GM23338 (cell line): ENCODE measurements at regions not wholly inside any gene's neighbourhood (a gene's known extent, or its start where the extent isn't known, plus 50 kb on each side); places are given as distances from the start of the nearest gene placed in this dataset.

Experiments used
- ATAC-seq: fragments of 200-7000 bp; cut with Tn5 transposase; 3 replicates; pipeline ENCODE4 v1.9.1; 2020
- DNase-seq: peaks from one replicate; pipeline ENCODE4 v3.0.0-alpha.2; 2015; ENCODE audit warnings: low spot score
- H2AFZ ChIP-seq: fragments of 200-600 bp; sonication (generic); 2 replicates; pipeline ENCODE4 v1.8.0; 2016; ENCODE audit warnings: antibody characterized with exemption, mild to moderate bottlenecking, moderate library complexity
- H3F3A ChIP-seq: fragments of 200-600 bp; sonication (generic); replicated peaks from 2 replicates; pipeline ENCODE4 v1.8.0; 2017; ENCODE audit warnings: antibody characterized with exemption, mixed run types, low read depth
- H3K27ac ChIP-seq: fragments of 200-600 bp; sonication (generic); 2 replicates; pipeline ENCODE4 v1.6.1; 2016; ENCODE audit warnings: low read depth
- H3K27me3 ChIP-seq: fragments of 200-600 bp; sonication (generic); 2 replicates; pipeline ENCODE4 v1.8.0; 2016; ENCODE audit warnings: mild to moderate bottlenecking, mixed run types, moderate library complexity; ENCODE audit not compliant: insufficient read depth
- H3K36me3 ChIP-seq: fragments of 200-600 bp; sonication (generic); 2 replicates; pipeline ENCODE4 v1.8.0; 2016; ENCODE audit warnings: mild to moderate bottlenecking; ENCODE audit not compliant: insufficient read depth
- H3K4me1 ChIP-seq: fragments of 200-600 bp; sonication (generic); 2 replicates; pipeline ENCODE4 v1.8.0; 2016; ENCODE audit warnings: mild to moderate bottlenecking, moderate library complexity; ENCODE audit not compliant: insufficient read depth
- H3K4me2 ChIP-seq: fragments of 200-600 bp; sonication (generic); 2 replicates; pipeline ENCODE4 v1.7.1; 2017; ENCODE audit warnings: mixed run types
- H3K4me3 ChIP-seq: fragments of 200-600 bp; sonication (generic); 2 replicates; pipeline ENCODE4 v1.6.1; 2016; ENCODE audit warnings: mixed run types
- H3K79me2 ChIP-seq: fragments of 200-600 bp; sonication (generic); replicated peaks from 2 replicates; pipeline ENCODE4 v1.8.0; 2017; ENCODE audit warnings: mild to moderate bottlenecking; ENCODE audit not compliant: insufficient read depth
- H3K9me2 ChIP-seq: fragments of 200-600 bp; sonication (generic); 2 replicates; pipeline ENCODE4 v1.8.0; 2017; ENCODE audit not compliant: insufficient read depth
- H4K20me1 ChIP-seq: fragments of 200-600 bp; sonication (generic); replicated peaks from 2 replicates; pipeline ENCODE4 v1.8.0; 2017; ENCODE audit warnings: mild to moderate bottlenecking; ENCODE audit not compliant: insufficient read depth
- H3K27ac Mint-ChIP-seq: 2 replicates; pipeline ENCODE4 v1.8.0; 2020; ENCODE audit warnings: inconsistent platforms, mild to moderate bottlenecking, moderate library complexity, mixed read lengths
- H3K27me3 Mint-ChIP-seq: 3 replicates; pipeline ENCODE4 v1.8.0; 2022; ENCODE audit warnings: low read depth, mild to moderate bottlenecking, moderate library complexity, mixed read lengths, inconsistent platforms; ENCODE audit not compliant: insufficient read depth, poor library complexity
- H3K36me3 Mint-ChIP-seq: 3 replicates; pipeline ENCODE4 v1.8.0; 2021; ENCODE audit warnings: low read depth, mild to moderate bottlenecking, inconsistent platforms, moderate library complexity, mixed read lengths
- H3K4me1 Mint-ChIP-seq: 3 replicates; pipeline ENCODE4 v1.8.0; 2020; ENCODE audit warnings: mild to moderate bottlenecking, inconsistent platforms, mixed read lengths
- H3K4me3 Mint-ChIP-seq: 3 replicates; pipeline ENCODE4 v1.8.0; 2021; ENCODE audit warnings: moderate library complexity, mild to moderate bottlenecking, inconsistent platforms, mixed read lengths
- H3K9me3 Mint-ChIP-seq: 3 replicates; pipeline ENCODE4 v1.8.0; 2020; ENCODE audit warnings: moderate library complexity, mild to moderate bottlenecking, inconsistent platforms, mixed read lengths
- CREB1 ChIP-seq: fragments of 250-450 bp; sonication (Bioruptor Pico); IDR thresholded peaks from 2 replicates; pipeline ENCODE4 v1.5.0; 2020; ENCODE audit warnings: low read depth, mild to moderate bottlenecking, moderate library complexity
- EZH2 ChIP-seq: fragments of 200-600 bp; sonication (generic); IDR thresholded peaks from one replicate; pipeline ENCODE4 v1.8.0; 2017; ENCODE audit warnings: antibody characterized with exemption, mild to moderate bottlenecking, low read depth; ENCODE audit not compliant: unreplicated experiment
- EZH2phosphoT487 ChIP-seq: fragments of 200-600 bp; sonication (generic); IDR thresholded peaks from one replicate; pipeline ENCODE4 v1.8.1; 2018; ENCODE audit warnings: antibody characterized with exemption; ENCODE audit not compliant: unreplicated experiment
- JUNB ChIP-seq: IDR thresholded peaks from one replicate; pipeline ENCODE4 v1.6.1; 2016; ENCODE audit warnings: antibody characterized with exemption; ENCODE audit not compliant: unreplicated experiment
- NANOG ChIP-seq: IDR thresholded peaks from 2 replicates; pipeline ENCODE4 v1.6.1; 2016; ENCODE audit warnings: antibody characterized with exemption, borderline replicate concordance
- POLR2AphosphoS5 ChIP-seq: IDR thresholded peaks from 2 replicates; pipeline ENCODE4 v1.6.1; 2016; ENCODE audit warnings: antibody characterized with exemption, low read depth
- STAT1 ChIP-seq: IDR thresholded peaks from one replicate; pipeline ENCODE4 v1.6.1; 2016; ENCODE audit warnings: antibody characterized with exemption; ENCODE audit not compliant: unreplicated experiment
- ZNF331 ChIP-seq: fragments of 250-450 bp; sonication (Bioruptor Pico); IDR thresholded peaks from 2 replicates; pipeline ENCODE4 v1.5.0; 2020; ENCODE audit warnings: low read depth, mild to moderate bottlenecking, moderate library complexity
- ZNF462 ChIP-seq: fragments of 250-450 bp; sonication (Bioruptor Pico); IDR thresholded peaks from 2 replicates; pipeline ENCODE4 v1.5.0; 2020; ENCODE audit warnings: mild to moderate bottlenecking, moderate library complexity
- TF ChIP-seq, protein P1 (sequence below): IDR thresholded peaks from 2 replicates; pipeline ENCODE4 v1.6.1; 2016; ENCODE audit warnings: antibody characterized with exemption
- TF ChIP-seq, protein P2 (sequence below), 2 experiments: fragments of 200-600 bp in 1 of 2; sonication (generic) in 1 of 2; conservative IDR thresholded peaks; 2 replicates each; pipeline versions ENCODE4 v1.5.1 to v1.6.1; 2016 to 2017; ENCODE audit warnings: antibody characterized with exemption in 2 of 2, low read depth in 2 of 2, mild to moderate bottlenecking in 2 of 2, moderate library complexity in 1 of 2

DNA sequence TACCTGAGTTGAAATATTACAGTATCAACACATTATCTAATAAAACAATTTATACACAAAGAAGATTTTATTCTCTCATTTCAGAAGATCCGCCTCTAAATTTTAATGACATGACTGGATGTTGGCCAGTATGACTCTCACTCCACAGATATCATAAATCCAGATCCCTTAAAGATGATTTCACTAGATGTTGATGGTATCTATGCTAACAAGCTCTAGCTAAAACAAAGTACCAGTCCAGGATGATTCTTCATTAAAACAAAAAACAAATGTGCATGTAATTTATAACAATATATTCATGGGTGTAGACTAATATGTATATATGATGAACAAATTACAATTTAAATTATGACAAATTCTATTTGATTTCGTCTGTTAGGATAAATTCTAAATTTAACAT lies 708.4 kb downstream of the SATB2 start (continued):
- TF ChIP-seq JUNB = no peak
- no peak for TF ChIP-seq EZH2
- TF ChIP-seq EZH2phosphoT487 = no peak

DNA sequence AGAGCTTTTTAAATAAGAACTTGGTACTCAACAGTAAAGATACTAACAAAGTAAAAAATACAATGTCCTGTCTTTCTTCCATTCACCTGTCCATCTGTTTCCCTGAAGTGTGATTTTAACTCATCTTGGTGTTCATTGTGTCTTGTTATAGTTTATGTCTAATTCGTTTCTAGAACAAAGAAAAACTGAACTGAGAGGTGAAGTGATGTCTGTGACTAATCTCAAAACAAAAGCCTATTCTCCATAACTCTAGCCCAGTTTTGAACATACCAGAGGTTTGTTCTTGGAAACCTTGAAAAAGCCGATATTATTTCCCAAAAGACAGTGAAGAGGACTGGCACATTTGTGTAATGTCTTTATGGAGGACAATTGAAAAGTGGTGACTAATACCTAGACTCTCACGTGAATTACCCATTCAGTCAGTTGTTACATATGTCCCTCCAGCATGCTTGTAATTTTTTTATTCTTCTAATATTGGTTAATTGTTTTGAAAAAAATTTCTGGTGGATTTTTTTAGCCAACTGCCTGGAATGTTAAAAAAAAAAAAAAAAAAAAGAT lies 725.8 kb downstream of the SATB2 start:
- no peak for TF ChIP-seq CREB1 (CRISPR knock-in tag)
- TF ChIP-seq, protein P1, sequence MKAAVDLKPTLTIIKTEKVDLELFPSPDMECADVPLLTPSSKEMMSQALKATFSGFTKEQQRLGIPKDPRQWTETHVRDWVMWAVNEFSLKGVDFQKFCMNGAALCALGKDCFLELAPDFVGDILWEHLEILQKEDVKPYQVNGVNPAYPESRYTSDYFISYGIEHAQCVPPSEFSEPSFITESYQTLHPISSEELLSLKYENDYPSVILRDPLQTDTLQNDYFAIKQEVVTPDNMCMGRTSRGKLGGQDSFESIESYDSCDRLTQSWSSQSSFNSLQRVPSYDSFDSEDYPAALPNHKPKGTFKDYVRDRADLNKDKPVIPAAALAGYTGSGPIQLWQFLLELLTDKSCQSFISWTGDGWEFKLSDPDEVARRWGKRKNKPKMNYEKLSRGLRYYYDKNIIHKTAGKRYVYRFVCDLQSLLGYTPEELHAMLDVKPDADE = no peak
- no peak for TF ChIP-seq EZH2phosphoT487
- TF ChIP-seq, protein P2, sequence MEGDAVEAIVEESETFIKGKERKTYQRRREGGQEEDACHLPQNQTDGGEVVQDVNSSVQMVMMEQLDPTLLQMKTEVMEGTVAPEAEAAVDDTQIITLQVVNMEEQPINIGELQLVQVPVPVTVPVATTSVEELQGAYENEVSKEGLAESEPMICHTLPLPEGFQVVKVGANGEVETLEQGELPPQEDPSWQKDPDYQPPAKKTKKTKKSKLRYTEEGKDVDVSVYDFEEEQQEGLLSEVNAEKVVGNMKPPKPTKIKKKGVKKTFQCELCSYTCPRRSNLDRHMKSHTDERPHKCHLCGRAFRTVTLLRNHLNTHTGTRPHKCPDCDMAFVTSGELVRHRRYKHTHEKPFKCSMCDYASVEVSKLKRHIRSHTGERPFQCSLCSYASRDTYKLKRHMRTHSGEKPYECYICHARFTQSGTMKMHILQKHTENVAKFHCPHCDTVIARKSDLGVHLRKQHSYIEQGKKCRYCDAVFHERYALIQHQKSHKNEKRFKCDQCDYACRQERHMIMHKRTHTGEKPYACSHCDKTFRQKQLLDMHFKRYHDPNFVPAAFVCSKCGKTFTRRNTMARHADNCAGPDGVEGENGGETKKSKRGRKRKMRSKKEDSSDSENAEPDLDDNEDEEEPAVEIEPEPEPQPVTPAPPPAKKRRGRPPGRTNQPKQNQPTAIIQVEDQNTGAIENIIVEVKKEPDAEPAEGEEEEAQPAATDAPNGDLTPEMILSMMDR (conservative IDR thresholded peaks at IDR 0.05; ENCODE audit: low read depth in 2 of 2) = no peak
- no peak for TF ChIP-seq STAT1
- no peak for TF ChIP-seq ZNF462
- no peak for TF ChIP-seq ZNF331 (CRISPR knock-in tag)
- no peak for TF ChIP-seq JUNB
- no peak for TF ChIP-seq NANOG
- TF ChIP-seq POLR2AphosphoS5 = no peak
- no peak for TF ChIP-seq EZH2

More for the DNA sequence above, 725.8 kb downstream of the SATB2 start:
- H3K4me3 ChIP-seq = no peak overlapping the region
- H3K9me2 ChIP-seq = 0 out of 2 replicates have a peak, but pooled peaks cover 4% of the 10 kb centered on the region
- ATAC-seq = no peak
- no peaks in the 10 kb centered on the region for H3K79me2 ChIP-seq
- H3K4me3 Mint-ChIP-seq = no peak overlapping the region
- no peaks in the 10 kb centered on the region for H3K4me1 Mint-ChIP-seq
- no peak overlapping the region for H2AFZ ChIP-seq
- H4K20me1 ChIP-seq = no peaks in the 10 kb centered on the region
- peak overlapping the region; percentile 19; the same call in 1 of the 2 replicates for H3K27ac Mint-ChIP-seq
- no peaks in the 10 kb centered on the region for H3K27me3 ChIP-seq
- no peaks in the 10 kb centered on the region for H3K36me3 Mint-ChIP-seq
- no peak overlapping the region for H3K4me2 ChIP-seq
- peaks cover 6% of the 10 kb centered on the region for H3K27me3 Mint-ChIP-seq
- no peaks in the 10 kb centered on the region for H3F3A ChIP-seq
- DNase-seq = no peak
- H3K36me3 ChIP-seq = no peaks in the 10 kb centered on the region
- H3K4me1 ChIP-seq = no peaks in the 10 kb centered on the region
- no peaks in the 10 kb centered on the region for H3K9me3 Mint-ChIP-seq
- no peak overlapping the region for H3K27ac ChIP-seq
